ENCODE measurements at regions not wholly inside any gene's neighbourhood (a gene's known extent, or its start where the extent isn't known, plus 50 kb on each side); places are given as distances from the start of the nearest gene placed in this dataset.

- TF ChIP-seq, protein P1, sequence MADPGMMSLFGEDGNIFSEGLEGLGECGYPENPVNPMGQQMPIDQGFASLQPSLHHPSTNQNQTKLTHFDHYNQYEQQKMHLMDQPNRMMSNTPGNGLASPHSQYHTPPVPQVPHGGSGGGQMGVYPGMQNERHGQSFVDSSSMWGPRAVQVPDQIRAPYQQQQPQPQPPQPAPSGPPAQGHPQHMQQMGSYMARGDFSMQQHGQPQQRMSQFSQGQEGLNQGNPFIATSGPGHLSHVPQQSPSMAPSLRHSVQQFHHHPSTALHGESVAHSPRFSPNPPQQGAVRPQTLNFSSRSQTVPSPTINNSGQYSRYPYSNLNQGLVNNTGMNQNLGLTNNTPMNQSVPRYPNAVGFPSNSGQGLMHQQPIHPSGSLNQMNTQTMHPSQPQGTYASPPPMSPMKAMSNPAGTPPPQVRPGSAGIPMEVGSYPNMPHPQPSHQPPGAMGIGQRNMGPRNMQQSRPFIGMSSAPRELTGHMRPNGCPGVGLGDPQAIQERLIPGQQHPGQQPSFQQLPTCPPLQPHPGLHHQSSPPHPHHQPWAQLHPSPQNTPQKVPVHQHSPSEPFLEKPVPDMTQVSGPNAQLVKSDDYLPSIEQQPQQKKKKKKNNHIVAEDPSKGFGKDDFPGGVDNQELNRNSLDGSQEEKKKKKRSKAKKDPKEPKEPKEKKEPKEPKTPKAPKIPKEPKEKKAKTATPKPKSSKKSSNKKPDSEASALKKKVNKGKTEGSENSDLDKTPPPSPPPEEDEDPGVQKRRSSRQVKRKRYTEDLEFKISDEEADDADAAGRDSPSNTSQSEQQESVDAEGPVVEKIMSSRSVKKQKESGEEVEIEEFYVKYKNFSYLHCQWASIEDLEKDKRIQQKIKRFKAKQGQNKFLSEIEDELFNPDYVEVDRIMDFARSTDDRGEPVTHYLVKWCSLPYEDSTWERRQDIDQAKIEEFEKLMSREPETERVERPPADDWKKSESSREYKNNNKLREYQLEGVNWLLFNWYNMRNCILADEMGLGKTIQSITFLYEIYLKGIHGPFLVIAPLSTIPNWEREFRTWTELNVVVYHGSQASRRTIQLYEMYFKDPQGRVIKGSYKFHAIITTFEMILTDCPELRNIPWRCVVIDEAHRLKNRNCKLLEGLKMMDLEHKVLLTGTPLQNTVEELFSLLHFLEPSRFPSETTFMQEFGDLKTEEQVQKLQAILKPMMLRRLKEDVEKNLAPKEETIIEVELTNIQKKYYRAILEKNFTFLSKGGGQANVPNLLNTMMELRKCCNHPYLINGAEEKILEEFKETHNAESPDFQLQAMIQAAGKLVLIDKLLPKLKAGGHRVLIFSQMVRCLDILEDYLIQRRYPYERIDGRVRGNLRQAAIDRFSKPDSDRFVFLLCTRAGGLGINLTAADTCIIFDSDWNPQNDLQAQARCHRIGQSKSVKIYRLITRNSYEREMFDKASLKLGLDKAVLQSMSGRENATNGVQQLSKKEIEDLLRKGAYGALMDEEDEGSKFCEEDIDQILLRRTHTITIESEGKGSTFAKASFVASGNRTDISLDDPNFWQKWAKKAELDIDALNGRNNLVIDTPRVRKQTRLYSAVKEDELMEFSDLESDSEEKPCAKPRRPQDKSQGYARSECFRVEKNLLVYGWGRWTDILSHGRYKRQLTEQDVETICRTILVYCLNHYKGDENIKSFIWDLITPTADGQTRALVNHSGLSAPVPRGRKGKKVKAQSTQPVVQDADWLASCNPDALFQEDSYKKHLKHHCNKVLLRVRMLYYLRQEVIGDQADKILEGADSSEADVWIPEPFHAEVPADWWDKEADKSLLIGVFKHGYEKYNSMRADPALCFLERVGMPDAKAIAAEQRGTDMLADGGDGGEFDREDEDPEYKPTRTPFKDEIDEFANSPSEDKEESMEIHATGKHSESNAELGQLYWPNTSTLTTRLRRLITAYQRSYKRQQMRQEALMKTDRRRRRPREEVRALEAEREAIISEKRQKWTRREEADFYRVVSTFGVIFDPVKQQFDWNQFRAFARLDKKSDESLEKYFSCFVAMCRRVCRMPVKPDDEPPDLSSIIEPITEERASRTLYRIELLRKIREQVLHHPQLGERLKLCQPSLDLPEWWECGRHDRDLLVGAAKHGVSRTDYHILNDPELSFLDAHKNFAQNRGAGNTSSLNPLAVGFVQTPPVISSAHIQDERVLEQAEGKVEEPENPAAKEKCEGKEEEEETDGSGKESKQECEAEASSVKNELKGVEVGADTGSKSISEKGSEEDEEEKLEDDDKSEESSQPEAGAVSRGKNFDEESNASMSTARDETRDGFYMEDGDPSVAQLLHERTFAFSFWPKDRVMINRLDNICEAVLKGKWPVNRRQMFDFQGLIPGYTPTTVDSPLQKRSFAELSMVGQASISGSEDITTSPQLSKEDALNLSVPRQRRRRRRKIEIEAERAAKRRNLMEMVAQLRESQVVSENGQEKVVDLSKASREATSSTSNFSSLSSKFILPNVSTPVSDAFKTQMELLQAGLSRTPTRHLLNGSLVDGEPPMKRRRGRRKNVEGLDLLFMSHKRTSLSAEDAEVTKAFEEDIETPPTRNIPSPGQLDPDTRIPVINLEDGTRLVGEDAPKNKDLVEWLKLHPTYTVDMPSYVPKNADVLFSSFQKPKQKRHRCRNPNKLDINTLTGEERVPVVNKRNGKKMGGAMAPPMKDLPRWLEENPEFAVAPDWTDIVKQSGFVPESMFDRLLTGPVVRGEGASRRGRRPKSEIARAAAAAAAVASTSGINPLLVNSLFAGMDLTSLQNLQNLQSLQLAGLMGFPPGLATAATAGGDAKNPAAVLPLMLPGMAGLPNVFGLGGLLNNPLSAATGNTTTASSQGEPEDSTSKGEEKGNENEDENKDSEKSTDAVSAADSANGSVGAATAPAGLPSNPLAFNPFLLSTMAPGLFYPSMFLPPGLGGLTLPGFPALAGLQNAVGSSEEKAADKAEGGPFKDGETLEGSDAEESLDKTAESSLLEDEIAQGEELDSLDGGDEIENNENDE (IDR thresholded peaks at IDR 0.05; ENCODE audit: insufficient replicate concordance, low read length) = no peak
- TF ChIP-seq TBP (IDR thresholded peaks at IDR 0.05; ENCODE audit: low read depth, low read length) (no peak), EZH2 (IDR thresholded peaks at IDR 0.05; ENCODE audit: low read depth, low read length, severe bottlenecking) (no peak), KDM1A (IDR thresholded peaks at IDR 0.05; ENCODE audit: borderline replicate concordance, low read length) (no peak), KDM5A (IDR thresholded peaks at IDR 0.05; ENCODE audit: low read length) (no peak), CTBP2 (IDR thresholded peaks at IDR 0.05; ENCODE audit: borderline replicate concordance, insufficient read depth, insufficient read length, low read length) (no peak), RFX5 (IDR thresholded peaks at IDR 0.05; ENCODE audit: borderline replicate concordance, low read depth, low read length) (no peak), TCF12 (IDR thresholded peaks at IDR 0.05; ENCODE audit: low read depth, low read length) (no peak), E2F6 (IDR thresholded peaks at IDR 0.05) (no peak), CBX5 (IDR thresholded peaks at IDR 0.05; ENCODE audit: low read depth, low read length) (no peak), CREB1 (IDR thresholded peaks at IDR 0.05) (no peak)
Measured at GRCh38 chr18:51881394-51881793, 458.6 kb upstream of the DCC start (continued).
